Fibroblast of skin of right quadriceps (primary cell): ENCODE measurements at regions not wholly inside any gene's neighbourhood (a gene's known extent, or its start where the extent isn't known, plus 50 kb on each side); places are given as distances from the start of the nearest gene placed in this dataset.
A peak's percentile ranks its signal among the peaks of the same experiment; 100 is the strongest.
"Not testable (repeated sequence)": the region's sequence is repeated elsewhere in the genome, so short reads cannot be mapped to it uniquely, and the experiment has no call there.

Experiments used
- DNase-seq: peaks from one replicate; pipeline ENCODE4 v3.0.0-alpha.2; 2013

GRCh38 chr10:18875477-18875876, 173.1 kb upstream of the MALRD1 start:
- no peak for DNase-seq

- DNase-seq, result no peak
Measured at GRCh38 chr10:18879284-18879683, 169.3 kb upstream of the MALRD1 start.

GRCh38 chr10:18880530-18880929, 168.1 kb upstream of the MALRD1 start:
- no peak for DNase-seq

GRCh38 chr10:18886102-18886501, 162.5 kb upstream of the MALRD1 start:
- DNase-seq, result no peak

- DNase-seq, result no peak
Measured at GRCh38 chr10:18906636-18907035, 142.0 kb upstream of the MALRD1 start.

- DNase-seq, result not testable (repeated sequence)
Measured at GRCh38 chr10:18917431-18917830, 131.2 kb upstream of the MALRD1 start.

GRCh38 chr10:18918532-18918931, 130.1 kb upstream of the MALRD1 start:
- DNase-seq, result peak; percentile 58

- no peak for DNase-seq
Measured at GRCh38 chr10:18949391-18949790, 99.2 kb upstream of the MALRD1 start.

GRCh38 chr10:18951072-18951823, 97.4 kb upstream of the MALRD1 start:
- DNase-seq, result not testable (repeated sequence)

GRCh38 chr10:18955061-18955460, 93.5 kb upstream of the MALRD1 start:
- no peak for DNase-seq

GRCh38 chr10:18959369-18959768, 89.2 kb upstream of the MALRD1 start:
- no peak for DNase-seq

GRCh38 chr10:18960466-18961079, 88.0 kb upstream of the MALRD1 start:
- DNase-seq, result no peak

- DNase-seq, result no peak
Measured at GRCh38 chr10:18968159-18968558, 80.4 kb upstream of the MALRD1 start.

GRCh38 chr10:18976696-18977251, 71.8 kb upstream of the MALRD1 start:
- no peak for DNase-seq

GRCh38 chr10:18980089-18980629, 68.4 kb upstream of the MALRD1 start:
- DNase-seq, result no peak

- DNase-seq, result no peak
Measured at GRCh38 chr10:18984531-18984930, 64.1 kb upstream of the MALRD1 start.

GRCh38 chr10:18988338-18988737, 60.3 kb upstream of the MALRD1 start:
- no peak for DNase-seq
